H9 (cell line): ENCODE measurements at regions not wholly inside any gene's neighbourhood (a gene's known extent, or its start where the extent isn't known, plus 50 kb on each side); places are given as distances from the start of the nearest gene placed in this dataset.

Experiments used
- DNase-seq: peaks from one replicate; pipeline ENCODE4 v3.0.0-alpha.2; 2017
- H2AFZ ChIP-seq: one replicate; pipeline ENCODE4 v1.6.1; 2013; ENCODE audit warnings: mild to moderate bottlenecking, low read length, control low read depth, moderate library complexity
- H2AK5ac ChIP-seq: 2 replicates; pipeline ENCODE4 v1.6.1; 2013; ENCODE audit warnings: low read length, control low read depth, mixed read lengths; ENCODE audit not compliant: insufficient read length
- H2BK120ac ChIP-seq: one replicate; pipeline ENCODE4 v1.6.1; 2013; ENCODE audit warnings: low read depth, mild to moderate bottlenecking, low read length, control low read depth, inconsistent platforms; ENCODE audit not compliant: poor library complexity, severe bottlenecking
- H2BK12ac ChIP-seq: 2 replicates; pipeline ENCODE4 v1.6.1; 2013; ENCODE audit warnings: low read length, control low read depth, mixed read lengths, low read depth; ENCODE audit not compliant: insufficient read length
- H2BK15ac ChIP-seq: 2 replicates; pipeline ENCODE4 v1.6.1; 2013; ENCODE audit warnings: low read depth, low read length, control low read depth
- H2BK20ac ChIP-seq: one replicate; pipeline ENCODE4 v1.6.1; 2013; ENCODE audit warnings: low read depth, mild to moderate bottlenecking, low read length, control low read depth, inconsistent platforms; ENCODE audit not compliant: poor library complexity, severe bottlenecking
- H2BK5ac ChIP-seq: 2 replicates; pipeline ENCODE4 v1.6.1; 2013; ENCODE audit warnings: low read length, control low read depth, mixed read lengths; ENCODE audit not compliant: insufficient read length
- H3K14ac ChIP-seq: 2 replicates; pipeline ENCODE4 v1.6.1; 2013; ENCODE audit warnings: low read length, control low read depth; ENCODE audit not compliant: insufficient read depth
- H3K18ac ChIP-seq: 2 replicates; pipeline ENCODE4 v1.6.1; 2013; ENCODE audit warnings: low read depth, mild to moderate bottlenecking, mixed read lengths, low read length, control low read depth; ENCODE audit not compliant: insufficient read length
- H3K23ac ChIP-seq: 2 replicates; pipeline ENCODE4 v1.6.1; 2013; ENCODE audit warnings: low read length, control low read depth, mixed read lengths, low read depth; ENCODE audit not compliant: insufficient read length
- H3K23me2 ChIP-seq: 2 replicates; pipeline ENCODE4 v1.6.1; 2013; ENCODE audit warnings: low read depth, mild to moderate bottlenecking, mixed read lengths, low read length, control low read depth; ENCODE audit not compliant: insufficient read length, poor library complexity, severe bottlenecking
- H3K27ac ChIP-seq: 2 replicates; pipeline ENCODE4 v1.5.1; 2013; ENCODE audit warnings: low read length, control low read depth, mixed read lengths, low read depth; ENCODE audit not compliant: insufficient read length
- H3K27me3 ChIP-seq: 2 replicates; pipeline ENCODE4 v1.6.1; 2013; ENCODE audit warnings: low read length, control low read depth, inconsistent platforms; ENCODE audit not compliant: insufficient read depth
- H3K4ac ChIP-seq: 2 replicates; pipeline ENCODE4 v1.6.1; 2013; ENCODE audit warnings: low read depth, mild to moderate bottlenecking, control low read depth, inconsistent platforms, low read length, moderate library complexity
- H3K4me1 ChIP-seq: 2 replicates; pipeline ENCODE4 v1.6.1; 2013; ENCODE audit warnings: low read length, control low read depth, inconsistent platforms; ENCODE audit not compliant: insufficient read depth
- H3K4me2 ChIP-seq: 2 replicates; pipeline ENCODE4 v1.6.1; 2013; ENCODE audit warnings: low read length, control low read depth, mixed read lengths; ENCODE audit not compliant: insufficient read length, insufficient read depth
- H3K56ac ChIP-seq: 2 replicates; pipeline ENCODE4 v1.6.1; 2013; ENCODE audit warnings: low read depth, mild to moderate bottlenecking, mixed read lengths, low read length, control low read depth; ENCODE audit not compliant: insufficient read length
- H3K79me1 ChIP-seq: 2 replicates; pipeline ENCODE4 v1.6.1; 2013; ENCODE audit warnings: low read depth, mild to moderate bottlenecking, moderate library complexity, low read length, control low read depth, inconsistent platforms; ENCODE audit not compliant: insufficient read depth, poor library complexity, severe bottlenecking
- H3K79me2 ChIP-seq: 2 replicates; pipeline ENCODE4 v1.6.1; 2013; ENCODE audit warnings: low read length, control low read depth, inconsistent platforms; ENCODE audit not compliant: insufficient read depth
- H3K9ac ChIP-seq: 2 replicates; pipeline ENCODE4 v1.6.1; 2013; ENCODE audit warnings: low read length, control low read depth, mixed read lengths; ENCODE audit not compliant: insufficient read length; ENCODE audit errors: extremely low read depth
- H3K9me3 ChIP-seq: one replicate; pipeline ENCODE4 v1.6.1; 2013; ENCODE audit warnings: low read depth, low read length, inconsistent platforms; ENCODE audit not compliant: control insufficient read depth
- H3T11ph ChIP-seq: one replicate; pipeline ENCODE4 v1.6.1; 2013; ENCODE audit warnings: mild to moderate bottlenecking, low read length, control low read depth, inconsistent platforms
- H4K20me1 ChIP-seq: one replicate; pipeline ENCODE4 v1.6.1; 2013; ENCODE audit not compliant: control insufficient read depth, insufficient read length, insufficient read depth
- H4K5ac ChIP-seq: 2 replicates; pipeline ENCODE4 v1.6.1; 2013; ENCODE audit warnings: low read depth, mild to moderate bottlenecking, mixed read lengths, low read length, control low read depth; ENCODE audit not compliant: insufficient read length
- H4K8ac ChIP-seq: replicated peaks from 2 replicates; pipeline ENCODE4 v1.6.1; 2013; ENCODE audit warnings: low read length, control low read depth, mixed read lengths, low read depth; ENCODE audit not compliant: insufficient read length
- H4K91ac ChIP-seq: 2 replicates; pipeline ENCODE4 v1.6.1; 2013; ENCODE audit warnings: low read depth, mild to moderate bottlenecking, moderate library complexity, mixed read lengths, low read length, control low read depth; ENCODE audit not compliant: insufficient read length
- H3K27ac Mint-ChIP-seq, 3 experiments: 2 replicates in 2 of 3; 3 replicates in 1 of 3; pipeline ENCODE4 v1.8.0; 2020 to 2021; ENCODE audit warnings: mixed read lengths in 3 of 3, mild to moderate bottlenecking in 1 of 3, moderate library complexity in 1 of 3
- H3K27me3 Mint-ChIP-seq: 2 replicates; pipeline ENCODE4 v1.8.0; 2021; ENCODE audit warnings: low read depth, mild to moderate bottlenecking, moderate library complexity, mixed read lengths
- H3K36me3 Mint-ChIP-seq, 3 experiments: 2 replicates in 2 of 3; 3 replicates in 1 of 3; pipeline ENCODE4 v1.8.0; 2020 to 2021; ENCODE audit warnings: low read depth in 3 of 3, mixed read lengths in 3 of 3; ENCODE audit not compliant: insufficient read depth in 1 of 3
- H3K4me1 Mint-ChIP-seq, 2 experiments: 2 replicates each; pipeline ENCODE4 v1.8.0; 2020; ENCODE audit warnings: mixed read lengths in 2 of 2
- H3K4me3 Mint-ChIP-seq, 2 experiments: 2 replicates in 1 of 2; 3 replicates in 1 of 2; pipeline ENCODE4 v1.8.0; 2020 to 2021; ENCODE audit warnings: mild to moderate bottlenecking in 2 of 2, mixed read lengths in 2 of 2, moderate library complexity in 1 of 2
- H3K9me3 Mint-ChIP-seq, 2 experiments: 2 replicates in 1 of 2; 3 replicates in 1 of 2; pipeline ENCODE4 v1.8.0; 2020; ENCODE audit warnings: mild to moderate bottlenecking in 2 of 2, mixed read lengths in 2 of 2, moderate library complexity in 1 of 2
- TF ChIP-seq, protein P1 (sequence below): fragments of 200-600 bp; sonication (generic); conservative IDR thresholded peaks from 3 replicates; pipeline ENCODE4 v1.8.0; 2021; ENCODE audit warnings: antibody characterized with exemption, mild to moderate bottlenecking

DNA sequence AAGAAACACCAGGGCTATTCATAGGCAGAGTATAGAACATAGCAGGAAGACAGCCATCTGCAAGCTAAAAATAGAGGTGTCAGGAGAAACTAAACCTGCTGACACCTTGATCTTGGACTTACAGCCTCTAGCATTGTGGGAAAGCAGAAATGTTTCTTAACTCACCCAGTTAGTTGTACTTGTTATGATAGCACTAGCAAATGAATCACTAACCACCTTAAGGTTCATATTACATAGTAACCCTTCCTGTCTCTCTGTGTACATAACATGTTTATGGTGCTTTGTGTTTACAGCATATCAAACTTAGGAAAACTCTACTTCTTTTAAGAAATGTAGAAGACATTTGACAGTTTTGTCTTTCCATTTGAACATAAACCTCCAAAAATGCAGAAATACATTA, 1031.3 kb downstream of the FSCB start:
- Mint-ChIP-seq H3K36me3 (peaks cover 0 to 5% (median 0%) of the 10 kb centered on the region in 3 experiments; a peak in 2 of 7 replicates), H3K9me3 (no peaks in the 10 kb centered on the region), H3K27me3 (no peaks in the 10 kb centered on the region), H3K4me1 (peaks cover 27 to 31% of the 10 kb centered on the region in 2 experiments), H3K27ac (no peak overlapping the region), H3K4me3 (no peak overlapping the region)
- no peaks in the 10 kb centered on the region for H3K9me3 ChIP-seq
- H3K4me2 ChIP-seq = no peak overlapping the region
- no peak overlapping the region for H3K14ac ChIP-seq
- TF ChIP-seq, protein P1, sequence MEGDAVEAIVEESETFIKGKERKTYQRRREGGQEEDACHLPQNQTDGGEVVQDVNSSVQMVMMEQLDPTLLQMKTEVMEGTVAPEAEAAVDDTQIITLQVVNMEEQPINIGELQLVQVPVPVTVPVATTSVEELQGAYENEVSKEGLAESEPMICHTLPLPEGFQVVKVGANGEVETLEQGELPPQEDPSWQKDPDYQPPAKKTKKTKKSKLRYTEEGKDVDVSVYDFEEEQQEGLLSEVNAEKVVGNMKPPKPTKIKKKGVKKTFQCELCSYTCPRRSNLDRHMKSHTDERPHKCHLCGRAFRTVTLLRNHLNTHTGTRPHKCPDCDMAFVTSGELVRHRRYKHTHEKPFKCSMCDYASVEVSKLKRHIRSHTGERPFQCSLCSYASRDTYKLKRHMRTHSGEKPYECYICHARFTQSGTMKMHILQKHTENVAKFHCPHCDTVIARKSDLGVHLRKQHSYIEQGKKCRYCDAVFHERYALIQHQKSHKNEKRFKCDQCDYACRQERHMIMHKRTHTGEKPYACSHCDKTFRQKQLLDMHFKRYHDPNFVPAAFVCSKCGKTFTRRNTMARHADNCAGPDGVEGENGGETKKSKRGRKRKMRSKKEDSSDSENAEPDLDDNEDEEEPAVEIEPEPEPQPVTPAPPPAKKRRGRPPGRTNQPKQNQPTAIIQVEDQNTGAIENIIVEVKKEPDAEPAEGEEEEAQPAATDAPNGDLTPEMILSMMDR = no peak
- no peak for DNase-seq
- H3K4me1 ChIP-seq = no peaks in the 10 kb centered on the region
- H2BK5ac ChIP-seq = no peak overlapping the region
- H3K18ac ChIP-seq = no peak overlapping the region
- no peaks in the 10 kb centered on the region for H3K79me2 ChIP-seq
- no peak overlapping the region for H3K9ac ChIP-seq
- no peaks in the 10 kb centered on the region for H3K27me3 ChIP-seq
- H2AFZ ChIP-seq = no peak overlapping the region
- no peak overlapping the region for H4K8ac ChIP-seq
- H4K20me1 ChIP-seq = no peaks in the 10 kb centered on the region
- H2BK15ac ChIP-seq = no peak overlapping the region
- H3K23me2 ChIP-seq = no peaks in the 10 kb centered on the region
- no peak overlapping the region for H2AK5ac ChIP-seq
- no peak overlapping the region for H3K27ac ChIP-seq
- no peak overlapping the region for H4K5ac ChIP-seq
- no peak overlapping the region for H3K56ac ChIP-seq
- no peak overlapping the region for H2BK20ac ChIP-seq
- no peak overlapping the region for H3K4ac ChIP-seq
- H4K91ac ChIP-seq = no peak overlapping the region
- no peak overlapping the region for H2BK120ac ChIP-seq
- H2BK12ac ChIP-seq = no peak overlapping the region
- no peak overlapping the region for H3T11ph ChIP-seq
- H3K79me1 ChIP-seq = no peaks in the 10 kb centered on the region
- H3K23ac ChIP-seq = no peak overlapping the region
